GM23338 (cell line): ENCODE measurements at regions not wholly inside any gene's neighbourhood (a gene's known extent, or its start where the extent isn't known, plus 50 kb on each side); places are given as distances from the start of the nearest gene placed in this dataset.

Experiments used
- ATAC-seq: fragments of 200-7000 bp; cut with Tn5 transposase; 3 replicates; pipeline ENCODE4 v1.9.1; 2020
- DNase-seq: peaks from one replicate; pipeline ENCODE4 v3.0.0-alpha.2; 2015; ENCODE audit warnings: low spot score
- H2AFZ ChIP-seq: fragments of 200-600 bp; sonication (generic); 2 replicates; pipeline ENCODE4 v1.8.0; 2016; ENCODE audit warnings: antibody characterized with exemption, mild to moderate bottlenecking, moderate library complexity
- H3F3A ChIP-seq: fragments of 200-600 bp; sonication (generic); replicated peaks from 2 replicates; pipeline ENCODE4 v1.8.0; 2017; ENCODE audit warnings: antibody characterized with exemption, mixed run types, low read depth
- H3K27ac ChIP-seq: fragments of 200-600 bp; sonication (generic); 2 replicates; pipeline ENCODE4 v1.6.1; 2016; ENCODE audit warnings: low read depth
- H3K27me3 ChIP-seq: fragments of 200-600 bp; sonication (generic); 2 replicates; pipeline ENCODE4 v1.8.0; 2016; ENCODE audit warnings: mild to moderate bottlenecking, mixed run types, moderate library complexity; ENCODE audit not compliant: insufficient read depth
- H3K36me3 ChIP-seq: fragments of 200-600 bp; sonication (generic); 2 replicates; pipeline ENCODE4 v1.8.0; 2016; ENCODE audit warnings: mild to moderate bottlenecking; ENCODE audit not compliant: insufficient read depth
- H3K4me1 ChIP-seq: fragments of 200-600 bp; sonication (generic); 2 replicates; pipeline ENCODE4 v1.8.0; 2016; ENCODE audit warnings: mild to moderate bottlenecking, moderate library complexity; ENCODE audit not compliant: insufficient read depth
- H3K4me2 ChIP-seq: fragments of 200-600 bp; sonication (generic); 2 replicates; pipeline ENCODE4 v1.7.1; 2017; ENCODE audit warnings: mixed run types
- H3K4me3 ChIP-seq: fragments of 200-600 bp; sonication (generic); 2 replicates; pipeline ENCODE4 v1.6.1; 2016; ENCODE audit warnings: mixed run types
- H3K79me2 ChIP-seq: fragments of 200-600 bp; sonication (generic); replicated peaks from 2 replicates; pipeline ENCODE4 v1.8.0; 2017; ENCODE audit warnings: mild to moderate bottlenecking; ENCODE audit not compliant: insufficient read depth
- H3K9me2 ChIP-seq: fragments of 200-600 bp; sonication (generic); 2 replicates; pipeline ENCODE4 v1.8.0; 2017; ENCODE audit not compliant: insufficient read depth
- H4K20me1 ChIP-seq: fragments of 200-600 bp; sonication (generic); replicated peaks from 2 replicates; pipeline ENCODE4 v1.8.0; 2017; ENCODE audit warnings: mild to moderate bottlenecking; ENCODE audit not compliant: insufficient read depth
- H3K27ac Mint-ChIP-seq: 2 replicates; pipeline ENCODE4 v1.8.0; 2020; ENCODE audit warnings: inconsistent platforms, mild to moderate bottlenecking, moderate library complexity, mixed read lengths
- H3K27me3 Mint-ChIP-seq: 3 replicates; pipeline ENCODE4 v1.8.0; 2022; ENCODE audit warnings: low read depth, mild to moderate bottlenecking, moderate library complexity, mixed read lengths, inconsistent platforms; ENCODE audit not compliant: insufficient read depth, poor library complexity
- H3K36me3 Mint-ChIP-seq: 3 replicates; pipeline ENCODE4 v1.8.0; 2021; ENCODE audit warnings: low read depth, mild to moderate bottlenecking, inconsistent platforms, moderate library complexity, mixed read lengths
- H3K4me1 Mint-ChIP-seq: 3 replicates; pipeline ENCODE4 v1.8.0; 2020; ENCODE audit warnings: mild to moderate bottlenecking, inconsistent platforms, mixed read lengths
- H3K4me3 Mint-ChIP-seq: 3 replicates; pipeline ENCODE4 v1.8.0; 2021; ENCODE audit warnings: moderate library complexity, mild to moderate bottlenecking, inconsistent platforms, mixed read lengths
- H3K9me3 Mint-ChIP-seq: 3 replicates; pipeline ENCODE4 v1.8.0; 2020; ENCODE audit warnings: moderate library complexity, mild to moderate bottlenecking, inconsistent platforms, mixed read lengths
- CREB1 ChIP-seq: fragments of 250-450 bp; sonication (Bioruptor Pico); IDR thresholded peaks from 2 replicates; pipeline ENCODE4 v1.5.0; 2020; ENCODE audit warnings: low read depth, mild to moderate bottlenecking, moderate library complexity
- CTCF ChIP-seq, 2 experiments: fragments of 200-600 bp in 1 of 2; sonication (generic) in 1 of 2; conservative IDR thresholded peaks; 2 replicates each; pipeline versions ENCODE4 v1.5.1 to v1.6.1; 2016 to 2017; ENCODE audit warnings: antibody characterized with exemption in 2 of 2, low read depth in 2 of 2, mild to moderate bottlenecking in 2 of 2, moderate library complexity in 1 of 2
- ETS1 ChIP-seq: IDR thresholded peaks from 2 replicates; pipeline ENCODE4 v1.6.1; 2016; ENCODE audit warnings: antibody characterized with exemption
- EZH2 ChIP-seq: fragments of 200-600 bp; sonication (generic); IDR thresholded peaks from one replicate; pipeline ENCODE4 v1.8.0; 2017; ENCODE audit warnings: antibody characterized with exemption, mild to moderate bottlenecking, low read depth; ENCODE audit not compliant: unreplicated experiment
- EZH2phosphoT487 ChIP-seq: fragments of 200-600 bp; sonication (generic); IDR thresholded peaks from one replicate; pipeline ENCODE4 v1.8.1; 2018; ENCODE audit warnings: antibody characterized with exemption; ENCODE audit not compliant: unreplicated experiment
- JUNB ChIP-seq: IDR thresholded peaks from one replicate; pipeline ENCODE4 v1.6.1; 2016; ENCODE audit warnings: antibody characterized with exemption; ENCODE audit not compliant: unreplicated experiment
- NANOG ChIP-seq: IDR thresholded peaks from 2 replicates; pipeline ENCODE4 v1.6.1; 2016; ENCODE audit warnings: antibody characterized with exemption, borderline replicate concordance
- POLR2AphosphoS5 ChIP-seq: IDR thresholded peaks from 2 replicates; pipeline ENCODE4 v1.6.1; 2016; ENCODE audit warnings: antibody characterized with exemption, low read depth
- STAT1 ChIP-seq: IDR thresholded peaks from one replicate; pipeline ENCODE4 v1.6.1; 2016; ENCODE audit warnings: antibody characterized with exemption; ENCODE audit not compliant: unreplicated experiment
- ZNF114 ChIP-seq: fragments of 250-450 bp; sonication (Bioruptor Pico); IDR thresholded peaks from 2 replicates; pipeline ENCODE4 v1.5.0; 2020; ENCODE audit warnings: mild to moderate bottlenecking, moderate library complexity
- ZNF331 ChIP-seq: fragments of 250-450 bp; sonication (Bioruptor Pico); IDR thresholded peaks from 2 replicates; pipeline ENCODE4 v1.5.0; 2020; ENCODE audit warnings: low read depth, mild to moderate bottlenecking, moderate library complexity
- ZNF462 ChIP-seq: fragments of 250-450 bp; sonication (Bioruptor Pico); IDR thresholded peaks from 2 replicates; pipeline ENCODE4 v1.5.0; 2020; ENCODE audit warnings: mild to moderate bottlenecking, moderate library complexity
- TF ChIP-seq, protein P1 (sequence below): IDR thresholded peaks from one replicate; pipeline ENCODE4 v1.6.1; 2018; ENCODE audit warnings: antibody characterized with exemption; ENCODE audit not compliant: unreplicated experiment

DNA sequence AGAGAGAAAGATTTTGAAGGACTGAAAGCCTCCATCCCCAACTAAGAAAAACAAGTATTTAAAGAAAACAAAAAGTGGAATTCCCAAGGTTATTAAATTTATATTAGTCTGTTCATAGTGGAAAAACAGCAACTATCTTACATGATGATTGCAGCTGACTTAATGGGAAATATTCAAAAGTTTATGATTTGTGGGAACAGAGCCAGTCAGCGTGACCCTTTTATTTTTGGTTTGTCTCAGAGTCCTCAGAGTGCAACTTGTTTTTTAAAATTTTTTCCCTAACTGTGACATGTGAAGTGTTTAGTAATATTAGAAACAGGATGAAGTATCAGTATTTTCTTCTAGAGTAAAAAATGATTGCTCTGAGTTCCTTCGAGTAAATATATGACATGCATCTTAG, 441.9 kb upstream of the MCTP2 start:
- H3K4me1 ChIP-seq: no peaks in the 10 kb centered on the region
- no peak for ATAC-seq
- no peak overlapping the region for H2AFZ ChIP-seq
- no peak for DNase-seq
- Mint-ChIP-seq H3K9me3 (peaks cover 34% of the 10 kb centered on the region), H3K27ac (no peak overlapping the region), H3K36me3 (peaks cover 19% of the 10 kb centered on the region), H3K4me1 (no peaks in the 10 kb centered on the region), H3K4me3 (no peak overlapping the region), H3K27me3 (peaks cover 4% of the 10 kb centered on the region)
- no peak for TF ChIP-seq NANOG
- no peak for TF ChIP-seq JUNB
- TF ChIP-seq POLR2AphosphoS5: no peak
- no peak for TF ChIP-seq ZNF114 (CRISPR knock-in tag)
- no peak for TF ChIP-seq CREB1
- TF ChIP-seq STAT1: no peak
- TF ChIP-seq, protein P1, sequence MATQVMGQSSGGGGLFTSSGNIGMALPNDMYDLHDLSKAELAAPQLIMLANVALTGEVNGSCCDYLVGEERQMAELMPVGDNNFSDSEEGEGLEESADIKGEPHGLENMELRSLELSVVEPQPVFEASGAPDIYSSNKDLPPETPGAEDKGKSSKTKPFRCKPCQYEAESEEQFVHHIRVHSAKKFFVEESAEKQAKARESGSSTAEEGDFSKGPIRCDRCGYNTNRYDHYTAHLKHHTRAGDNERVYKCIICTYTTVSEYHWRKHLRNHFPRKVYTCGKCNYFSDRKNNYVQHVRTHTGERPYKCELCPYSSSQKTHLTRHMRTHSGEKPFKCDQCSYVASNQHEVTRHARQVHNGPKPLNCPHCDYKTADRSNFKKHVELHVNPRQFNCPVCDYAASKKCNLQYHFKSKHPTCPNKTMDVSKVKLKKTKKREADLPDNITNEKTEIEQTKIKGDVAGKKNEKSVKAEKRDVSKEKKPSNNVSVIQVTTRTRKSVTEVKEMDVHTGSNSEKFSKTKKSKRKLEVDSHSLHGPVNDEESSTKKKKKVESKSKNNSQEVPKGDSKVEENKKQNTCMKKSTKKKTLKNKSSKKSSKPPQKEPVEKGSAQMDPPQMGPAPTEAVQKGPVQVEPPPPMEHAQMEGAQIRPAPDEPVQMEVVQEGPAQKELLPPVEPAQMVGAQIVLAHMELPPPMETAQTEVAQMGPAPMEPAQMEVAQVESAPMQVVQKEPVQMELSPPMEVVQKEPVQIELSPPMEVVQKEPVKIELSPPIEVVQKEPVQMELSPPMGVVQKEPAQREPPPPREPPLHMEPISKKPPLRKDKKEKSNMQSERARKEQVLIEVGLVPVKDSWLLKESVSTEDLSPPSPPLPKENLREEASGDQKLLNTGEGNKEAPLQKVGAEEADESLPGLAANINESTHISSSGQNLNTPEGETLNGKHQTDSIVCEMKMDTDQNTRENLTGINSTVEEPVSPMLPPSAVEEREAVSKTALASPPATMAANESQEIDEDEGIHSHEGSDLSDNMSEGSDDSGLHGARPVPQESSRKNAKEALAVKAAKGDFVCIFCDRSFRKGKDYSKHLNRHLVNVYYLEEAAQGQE: no peak
- no peak for TF ChIP-seq EZH2phosphoT487
- no peak for TF ChIP-seq EZH2
- TF ChIP-seq ZNF462 (CRISPR knock-in tag): no peak
- no peak for TF ChIP-seq ZNF331 (CRISPR knock-in tag)
- TF ChIP-seq ETS1: no peak
- TF ChIP-seq CTCF (conservative IDR thresholded peaks at IDR 0.05; ENCODE audit: low read depth in 2 of 2): no peak
- H3K4me3 ChIP-seq: no peak overlapping the region
- H3K4me2 ChIP-seq: no peak overlapping the region
- H3K79me2 ChIP-seq: no peaks in the 10 kb centered on the region
- H3K9me2 ChIP-seq: no peaks in the 10 kb centered on the region
- no peaks in the 10 kb centered on the region for H3F3A ChIP-seq
- H3K36me3 ChIP-seq: 0 out of 2 replicates have a peak, but pooled peaks cover 6% of the 10 kb centered on the region
- no peaks in the 10 kb centered on the region for H3K27me3 ChIP-seq
- no peaks in the 10 kb centered on the region for H4K20me1 ChIP-seq
- no peak overlapping the region for H3K27ac ChIP-seq
